Esophagus squamous epithelium (tissue), 5 donors: ENCODE measurements at regions not wholly inside any gene's neighbourhood (a gene's known extent, or its start where the extent isn't known, plus 50 kb on each side); places are given as distances from the start of the nearest gene placed in this dataset.

Source experiments
- DNase-seq: peaks from one replicate; lab custom pipeline; 2025; lab: John Stamatoyannopoulos, UW
- H3K27ac ChIP-seq, 4 donors: fragments of 200-600 bp; sonication (generic); one replicate each; pipeline ENCODE4 v1.5.1; 2016 to 2019; ENCODE audit warnings: mild to moderate bottlenecking in 1 of 4
- H3K27me3 ChIP-seq, 4 donors: fragments of 200-600 bp; sonication (generic); 1 replicate in 3 of 4; 2 replicates in 1 of 4; pipeline versions ENCODE4 v1.5.1 to v1.6.0; 2017 to 2021; ENCODE audit warnings: antibody characterized with exemption in 1 of 4
- H3K36me3 ChIP-seq, 3 donors: fragments of 200-600 bp; sonication (generic); one replicate each; pipeline ENCODE4 v1.5.1; 2016 to 2019
- H3K4me1 ChIP-seq, 3 donors: fragments of 200-600 bp; sonication (generic); one replicate each; pipeline ENCODE4 v1.5.1; 2017 to 2019
- H3K4me3 ChIP-seq, 4 donors: fragments of 200-600 bp; sonication (generic); 1 replicate in 3 of 4; 2 replicates in 1 of 4; pipeline ENCODE4 v1.5.1; 2016 to 2019; ENCODE audit warnings: mild to moderate bottlenecking in 2 of 4, moderate library complexity in 1 of 4
- H3K9me3 ChIP-seq, 3 donors: fragments of 200-600 bp; sonication (generic); one replicate each; pipeline ENCODE4 v1.5.1; 2016 to 2019
- POLR2A ChIP-seq, 4 donors: fragments of 450-650 bp; IDR thresholded peaks; one replicate each; pipeline ENCODE4 v1.6.1; 2017; ENCODE audit warnings: antibody characterized with exemption in 4 of 4, mild to moderate bottlenecking in 4 of 4, moderate library complexity in 3 of 4
- WGBS, 2 donors: methylation state at CpG; one replicate each; pipeline ENCODE4 v1.1.5; 2018; 5-methylcytosine and 5-hydroxymethylcytosine counted together
- intact Hi-C: fragments of 100-400 bp; cut with DNase I; formaldehyde crosslinking; loops from one replicate; pipeline ENCODE4 v1.15.0; 2022
- TF ChIP-seq, protein P1 (sequence below), 6 experiments: fragments of 450-650 bp in 4 of 6; fragments of 200-600 bp in 2 of 6; sonication (generic) in 2 of 6; IDR thresholded peaks; one replicate each; pipeline ENCODE4 v1.5.1; 2016 to 2019; ENCODE audit warnings: antibody characterized with exemption in 6 of 6, mild to moderate bottlenecking in 4 of 6, moderate library complexity in 4 of 6
- donor health status: DM: yes; HTN: yes; CAD: no.

DNA sequence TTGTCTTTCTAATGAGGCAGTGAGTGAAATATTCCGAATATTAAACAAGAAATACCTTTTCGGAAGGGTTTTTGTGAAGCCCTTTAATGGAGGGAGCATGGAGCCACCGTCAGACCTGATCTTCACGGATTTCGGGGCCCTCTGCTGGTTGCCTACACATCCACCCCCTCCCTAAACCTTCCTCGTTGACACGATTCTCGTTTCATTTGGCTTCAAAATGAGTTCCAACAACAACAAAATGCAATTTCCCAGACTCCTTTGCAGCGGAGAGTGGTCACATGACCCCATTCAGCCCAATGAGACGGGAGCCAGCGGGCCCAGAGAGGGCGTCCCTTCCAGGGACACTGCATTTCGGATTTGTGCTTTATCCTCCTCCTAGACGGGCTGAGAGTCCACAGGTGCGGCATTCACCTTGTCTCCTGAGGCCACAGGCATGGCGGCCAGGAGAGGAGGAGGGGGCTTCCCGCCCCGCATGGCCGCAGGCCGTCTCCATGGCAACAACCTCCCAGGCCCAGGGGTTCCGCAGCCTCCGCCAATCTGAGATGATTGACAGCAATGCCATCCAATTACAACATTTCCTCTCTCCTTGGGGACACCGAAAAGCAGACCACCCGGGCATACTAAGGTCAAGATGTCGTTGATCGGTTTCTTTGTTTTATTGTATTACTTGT is 259.8 kb downstream of the C16orf95 start:
- no peaks in the 10 kb centered on the region for H3K9me3 ChIP-seq
- H3K27ac ChIP-seq = no peak overlapping the region
- no peaks in the 10 kb centered on the region for H3K36me3 ChIP-seq
- intact Hi-C loops = no loop called here
- H3K4me3 ChIP-seq = no peak overlapping the region
- TF ChIP-seq, protein P1, sequence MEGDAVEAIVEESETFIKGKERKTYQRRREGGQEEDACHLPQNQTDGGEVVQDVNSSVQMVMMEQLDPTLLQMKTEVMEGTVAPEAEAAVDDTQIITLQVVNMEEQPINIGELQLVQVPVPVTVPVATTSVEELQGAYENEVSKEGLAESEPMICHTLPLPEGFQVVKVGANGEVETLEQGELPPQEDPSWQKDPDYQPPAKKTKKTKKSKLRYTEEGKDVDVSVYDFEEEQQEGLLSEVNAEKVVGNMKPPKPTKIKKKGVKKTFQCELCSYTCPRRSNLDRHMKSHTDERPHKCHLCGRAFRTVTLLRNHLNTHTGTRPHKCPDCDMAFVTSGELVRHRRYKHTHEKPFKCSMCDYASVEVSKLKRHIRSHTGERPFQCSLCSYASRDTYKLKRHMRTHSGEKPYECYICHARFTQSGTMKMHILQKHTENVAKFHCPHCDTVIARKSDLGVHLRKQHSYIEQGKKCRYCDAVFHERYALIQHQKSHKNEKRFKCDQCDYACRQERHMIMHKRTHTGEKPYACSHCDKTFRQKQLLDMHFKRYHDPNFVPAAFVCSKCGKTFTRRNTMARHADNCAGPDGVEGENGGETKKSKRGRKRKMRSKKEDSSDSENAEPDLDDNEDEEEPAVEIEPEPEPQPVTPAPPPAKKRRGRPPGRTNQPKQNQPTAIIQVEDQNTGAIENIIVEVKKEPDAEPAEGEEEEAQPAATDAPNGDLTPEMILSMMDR (IDR thresholded peaks at IDR 0.05) = no peak
- TF ChIP-seq POLR2A (IDR thresholded peaks at IDR 0.05) = no peak
- H3K27me3 ChIP-seq = peaks cover 0 to 56% (median 1%) of the 10 kb centered on the region in 4 donors
- no peaks in the 10 kb centered on the region for H3K4me1 ChIP-seq
- WGBS, 2 donors = 75 to 80% methylated on average over 14 to 20 of the region's 26 CpGs
- no peak for DNase-seq

DNA sequence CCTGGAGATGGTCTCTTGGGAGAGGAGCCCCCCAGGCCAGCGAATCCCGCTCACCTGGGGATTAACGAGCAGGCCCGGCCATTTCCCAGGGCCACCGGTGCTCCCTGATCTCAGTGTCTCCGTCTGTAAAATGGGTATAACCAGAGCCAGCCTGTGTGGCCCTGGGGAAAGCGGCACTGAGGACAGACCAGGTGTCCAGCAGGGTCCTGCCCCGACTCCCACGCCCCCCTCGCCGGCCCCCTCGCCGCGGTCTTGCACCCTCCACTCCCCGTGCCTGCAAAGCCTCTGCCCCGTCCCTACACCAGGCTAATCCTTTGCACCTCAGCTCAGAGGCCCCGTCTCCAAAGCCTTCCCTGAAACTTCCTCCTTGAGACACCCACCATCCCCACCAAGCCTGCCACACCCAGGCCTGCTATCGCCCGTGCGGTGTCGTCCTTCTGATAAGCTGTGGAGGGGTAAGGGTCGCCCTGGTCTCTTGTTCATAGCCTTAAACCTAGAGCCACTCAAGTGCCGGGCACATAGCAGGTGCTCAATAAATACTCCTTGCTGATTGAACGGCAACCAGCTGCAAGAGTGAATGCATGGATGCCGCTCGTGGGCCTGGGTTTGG is 259.1 kb downstream of the C16orf95 start:
- Histone ChIP-seq H3K36me3 (no peaks in the 10 kb centered on the region), H3K9me3 (no peaks in the 10 kb centered on the region), H3K27ac (no peak overlapping the region), H3K4me3 (no peak overlapping the region), H3K4me1 (peaks cover 0 to 6% (median 0%) of the 10 kb centered on the region in 3 donors), H3K27me3 (peaks cover 0 to 56% (median 1%) of the 10 kb centered on the region in 4 donors)
- intact Hi-C loops = no loop called here
- TF ChIP-seq, protein P1 (IDR thresholded peaks at IDR 0.05) = no peak
- TF ChIP-seq POLR2A (IDR thresholded peaks at IDR 0.05) = no peak
- WGBS, 2 donors = 90 to 91% methylated on average over 9 to 16 of the region's 26 CpGs
- no peak for DNase-seq

DNA sequence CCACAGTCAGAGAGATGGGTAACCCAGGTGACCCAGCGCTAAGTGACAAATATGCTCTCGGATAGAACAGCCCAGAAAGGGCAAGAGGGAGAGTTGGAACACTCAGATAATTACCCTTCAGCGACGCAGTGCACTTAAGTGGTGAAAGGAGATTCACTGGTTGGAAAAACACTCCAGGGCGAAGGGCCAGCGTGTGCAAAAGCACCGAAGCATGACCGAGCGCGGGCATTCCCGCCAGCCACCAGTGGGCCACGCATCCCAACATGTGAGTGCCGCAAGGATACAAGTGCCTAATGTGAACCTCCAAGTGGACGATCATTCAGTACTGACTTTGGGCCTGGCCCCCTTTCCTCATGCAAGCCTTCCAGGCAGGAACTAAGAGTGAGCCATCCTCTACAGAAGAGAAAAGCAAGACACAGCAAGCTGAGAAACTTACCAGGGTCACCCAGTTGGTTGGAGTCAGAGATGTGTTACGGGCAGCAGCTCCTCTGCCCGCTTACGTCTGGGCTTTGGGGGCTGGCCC is 258.4 kb downstream of the C16orf95 start:
- no peak overlapping the region for H3K4me3 ChIP-seq
- no peak for DNase-seq
- no peaks in the 10 kb centered on the region for H3K36me3 ChIP-seq
- H3K27me3 ChIP-seq = peaks cover 0 to 56% (median 0%) of the 10 kb centered on the region in 4 donors
- TF ChIP-seq, protein P1 (IDR thresholded peaks at IDR 0.05) = no peak
- no peak for TF ChIP-seq POLR2A (IDR thresholded peaks at IDR 0.05)
- no peaks in the 10 kb centered on the region for H3K9me3 ChIP-seq
- H3K4me1 ChIP-seq = peaks cover 0 to 6% (median 0%) of the 10 kb centered on the region in 3 donors
- intact Hi-C loops = no loop called here
- 87 to 92% methylated on average over 15 to 16 of the region's 17 CpGs for WGBS, 2 donors
- no peak overlapping the region for H3K27ac ChIP-seq

DNA sequence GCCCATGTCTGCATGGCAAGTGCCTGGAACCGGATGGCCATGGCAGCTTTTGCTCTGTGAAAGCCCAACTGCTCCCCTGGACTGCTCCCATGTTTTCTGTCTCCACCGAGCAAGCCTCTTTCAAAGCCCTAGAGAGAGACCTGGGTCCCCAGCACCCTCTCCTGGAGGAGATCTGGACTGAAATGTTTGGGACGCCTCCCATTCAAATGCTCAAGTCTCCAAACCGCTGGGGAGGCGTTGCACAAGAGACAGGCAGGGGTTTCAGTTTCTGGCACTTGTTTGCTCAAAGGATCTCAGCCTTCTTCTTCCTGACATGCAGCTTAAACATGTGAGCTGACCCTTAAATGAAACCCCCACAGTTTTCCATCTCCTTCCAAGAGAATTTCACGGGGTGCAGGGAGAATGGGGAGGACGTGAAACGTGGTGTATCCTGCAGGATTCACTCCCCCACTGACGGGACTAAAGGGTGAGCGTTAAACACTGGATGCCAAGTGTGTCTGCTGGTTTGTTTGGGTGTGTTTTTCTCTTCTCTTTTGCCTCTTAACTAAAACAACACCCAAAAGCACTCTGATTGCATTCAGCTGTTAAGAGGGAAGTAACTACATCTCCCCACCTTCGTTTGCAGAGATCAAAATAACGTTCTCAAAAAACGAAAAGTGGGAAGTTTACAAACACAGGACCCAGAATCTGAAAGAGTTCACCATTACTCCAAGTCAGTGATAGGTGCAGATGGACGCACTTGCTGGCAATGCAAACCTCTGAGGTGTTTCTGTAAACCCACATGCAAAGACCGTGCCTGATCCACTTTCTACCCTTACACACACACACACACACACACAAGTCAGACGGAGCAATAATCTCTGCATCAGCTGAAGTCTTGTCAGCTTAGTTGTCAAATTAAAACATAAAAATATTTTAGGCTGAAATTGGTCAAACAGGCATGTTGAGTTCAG is 256.9 kb downstream of the C16orf95 start:
- TF ChIP-seq POLR2A (IDR thresholded peaks at IDR 0.05) = no peak
- TF ChIP-seq, protein P1 (IDR thresholded peaks at IDR 0.05) = no peak

More for the DNA sequence above, 256.9 kb downstream of the C16orf95 start:
- Histone ChIP-seq H3K36me3 (no peaks in the 10 kb centered on the region), H3K4me3 (peak overlapping the region in 1 of 4 donors; percentile 34), H3K9me3 (no peaks in the 10 kb centered on the region), H3K4me1 (peaks cover 0 to 6% (median 0%) of the 10 kb centered on the region in 3 donors), H3K27ac (no peak overlapping the region), H3K27me3 (peaks cover 0 to 55% (median 0%) of the 10 kb centered on the region in 4 donors)
- intact Hi-C loops = loop anchor here (5.0 kb wide), 1 partner anchor 498 kb away; no protein-coding TSS in a partner anchor
- DNase-seq = no peak
- WGBS, 2 donors = 34 to 41% methylated on average over 15 of the region's 16 CpGs
